H1 (cell line): ENCODE measurements at regions not wholly inside any gene's neighbourhood (a gene's known extent, or its start where the extent isn't known, plus 50 kb on each side); places are given as distances from the start of the nearest gene placed in this dataset.

Source experiments
- CTCF ChIA-PET: fragments of 300-600 bp; sonication (Branson Sonifier 250); formaldehyde crosslinking; loops from one replicate; lab custom pipeline; 2021; ENCODE audit not compliant: partially characterized antibody; lab: Charles Lee
- POLR2A ChIA-PET: fragments of 300-600 bp; sonication (Branson Sonifier 250); formaldehyde crosslinking; loops from one replicate; lab custom pipeline; 2021; ENCODE audit warnings: inconsistent platforms; ENCODE audit not compliant: partially characterized antibody; lab: Charles Lee
- DNase-seq, 2 experiments: peaks; one replicate each; pipeline versions ENCODE4 v3.0.0 to v3.0.0-alpha.2; 2010 to 2022; ENCODE audit warnings: low spot score in 2 of 2, low read depth in 1 of 2, mixed read lengths in 1 of 2
- FAIRE-seq: peaks from 2 replicates; lab custom pipeline; 2011; peaks lifted over from hg19 to GRCh38; lab: Jason Lieb, UNC
- H2AFZ ChIP-seq: 2 replicates; pipeline ENCODE4 v1.8.1; 2012; ENCODE audit warnings: low read length, inconsistent platforms
- H2AK5ac ChIP-seq: 2 replicates; pipeline ENCODE4 v1.6.1; 2013; ENCODE audit warnings: low read depth, low read length
- H2BK120ac ChIP-seq: replicated peaks from 2 replicates; pipeline ENCODE3; 2013; ENCODE audit warnings: low read depth, low read length, inconsistent platforms
- H2BK12ac ChIP-seq: 2 replicates; pipeline ENCODE4 v1.6.1; 2013; ENCODE audit warnings: low read depth, low read length
- H2BK15ac ChIP-seq: 2 replicates; pipeline ENCODE4 v1.6.1; 2013; ENCODE audit warnings: low read length
- H2BK20ac ChIP-seq: 2 replicates; pipeline ENCODE4 v1.6.1; 2013; ENCODE audit warnings: low read length
- H2BK5ac ChIP-seq: 2 replicates; pipeline ENCODE4 v1.6.1; 2013; ENCODE audit warnings: low read depth, low read length
- H3K14ac ChIP-seq: 2 replicates; pipeline ENCODE4 v1.6.1; 2013; ENCODE audit warnings: inconsistent platforms; ENCODE audit not compliant: insufficient read length
- H3K18ac ChIP-seq: 2 replicates; pipeline ENCODE4 v1.6.1; 2013; ENCODE audit warnings: low read length; ENCODE audit errors: extremely low read depth
- H3K23ac ChIP-seq: 2 replicates; pipeline ENCODE4 v1.6.1; 2013; ENCODE audit warnings: inconsistent platforms; ENCODE audit not compliant: insufficient read length
- H3K23me2 ChIP-seq: 2 replicates; pipeline ENCODE4 v1.6.1; 2013; ENCODE audit warnings: low read depth, low read length
- H3K27ac ChIP-seq: 2 replicates; pipeline ENCODE4 v1.6.1; 2011; ENCODE audit warnings: low read depth, low read length, inconsistent platforms
- H3K27me3 ChIP-seq, 4 experiments: replicated peaks in 1 of 4; 1 replicate in 1 of 4; 2 replicates in 3 of 4; pipeline versions ENCODE4 v1.6.1 to v1.8.1; 2011 to 2013; ENCODE audit warnings: low read length in 3 of 4, mild to moderate bottlenecking in 3 of 4, inconsistent platforms in 2 of 4, mixed read lengths in 2 of 4, moderate library complexity in 1 of 4; ENCODE audit not compliant: control insufficient read depth in 3 of 4, insufficient read depth in 3 of 4; ENCODE audit errors: extremely low read depth in 1 of 4
- H3K36me3 ChIP-seq, 4 experiments: 2 replicates each; pipeline versions ENCODE4 v1.6.1 to v1.8.1; 2011 to 2013; ENCODE audit warnings: mild to moderate bottlenecking in 4 of 4, low read length in 3 of 4, moderate library complexity in 2 of 4, control low read depth in 1 of 4, inconsistent platforms in 1 of 4; ENCODE audit not compliant: insufficient read depth in 4 of 4, control insufficient read depth in 2 of 4
- H3K4ac ChIP-seq: replicated peaks from 2 replicates; pipeline ENCODE3; 2013; ENCODE audit warnings: low read length, low read depth, mixed read lengths, inconsistent platforms; ENCODE audit not compliant: insufficient read length
- H3K4me1 ChIP-seq, 4 experiments: replicated peaks in 1 of 4; 1 replicate in 1 of 4; 2 replicates in 3 of 4; pipeline versions ENCODE4 v1.6.1 to v1.8.1; 2011 to 2013; ENCODE audit warnings: low read length in 3 of 4, inconsistent platforms in 2 of 4, mixed read lengths in 1 of 4; ENCODE audit not compliant: insufficient read depth in 4 of 4, control insufficient read depth in 3 of 4
- H3K4me2 ChIP-seq, 2 experiments: 2 replicates each; pipeline versions ENCODE4 v1.6.1 to v1.8.1; 2011 to 2013; ENCODE audit warnings: low read depth in 2 of 2, low read length in 2 of 2, control low read depth in 1 of 2, inconsistent platforms in 1 of 2, mild to moderate bottlenecking in 1 of 2; ENCODE audit not compliant: insufficient read depth in 1 of 2
- H3K4me3 ChIP-seq, 4 experiments: fragments of 200-600, 300-600 bp in 1 of 4; sonication (generic), shearing (Covaris generic), sonication (Bioruptor Twin) in 1 of 4; 2 replicates each; pipeline versions ENCODE4 v1.5.1 to v1.8.1; 2011 to 2016; ENCODE audit warnings: low read length in 4 of 4, low read depth in 3 of 4, control low read depth in 2 of 4, inconsistent platforms in 2 of 4, mild to moderate bottlenecking in 2 of 4, mixed read lengths in 1 of 4, moderate library complexity in 1 of 4; ENCODE audit not compliant: insufficient read depth in 2 of 4; ENCODE audit errors: extremely low read depth in 1 of 4
- H3K56ac ChIP-seq: replicated peaks from 2 replicates; pipeline ENCODE3; 2013; ENCODE audit warnings: low read depth, mild to moderate bottlenecking, mixed read lengths, low read length, inconsistent platforms; ENCODE audit not compliant: insufficient read length
- H3K79me1 ChIP-seq: 2 replicates; pipeline ENCODE4 v1.6.1; 2013; ENCODE audit warnings: low read depth, low read length, control low read depth
- H3K79me2 ChIP-seq, 2 experiments: 2 replicates each; pipeline versions ENCODE4 v1.6.1 to v1.8.1; 2012 to 2013; ENCODE audit warnings: low read length in 2 of 2, mild to moderate bottlenecking in 2 of 2, inconsistent platforms in 1 of 2; ENCODE audit not compliant: insufficient read depth in 2 of 2, control insufficient read depth in 1 of 2
- H3K9ac ChIP-seq, 4 experiments: replicated peaks in 1 of 4; 1 replicate in 1 of 4; 2 replicates in 3 of 4; pipeline versions ENCODE4 v1.6.1 to v1.8.1; 2011 to 2013; ENCODE audit warnings: low read depth in 3 of 4, low read length in 3 of 4, control low read depth in 2 of 4, mild to moderate bottlenecking in 2 of 4, moderate library complexity in 2 of 4, inconsistent platforms in 1 of 4; ENCODE audit errors: extremely low read depth in 1 of 4
- H3K9me3 ChIP-seq, 2 experiments: 2 replicates each; pipeline versions ENCODE4 v1.6.1 to v1.8.1; 2012 to 2013; ENCODE audit warnings: mild to moderate bottlenecking in 2 of 2, moderate library complexity in 2 of 2, control low read depth in 1 of 2, inconsistent platforms in 1 of 2, low read depth in 1 of 2, low read length in 1 of 2, mixed read lengths in 1 of 2; ENCODE audit not compliant: insufficient read depth in 2 of 2
- H4K20me1 ChIP-seq, 2 experiments: replicated peaks in 1 of 2; 2 replicates each; pipeline versions ENCODE3 to v1.8.1; 2011 to 2013; ENCODE audit warnings: inconsistent platforms in 2 of 2, low read length in 2 of 2, mild to moderate bottlenecking in 1 of 2; ENCODE audit not compliant: insufficient read depth in 2 of 2, control insufficient read depth in 1 of 2
- H4K5ac ChIP-seq: 2 replicates; pipeline ENCODE4 v1.6.1; 2013; ENCODE audit warnings: low read length, low read depth, mixed read lengths, inconsistent platforms; ENCODE audit not compliant: insufficient read length
- H4K8ac ChIP-seq: 2 replicates; pipeline ENCODE4 v1.8.0; 2013; ENCODE audit warnings: mild to moderate bottlenecking, moderate library complexity, low read length, inconsistent platforms; ENCODE audit not compliant: insufficient read depth; ENCODE audit errors: extremely low read depth
- H4K91ac ChIP-seq: replicated peaks from 2 replicates; pipeline ENCODE3; 2013; ENCODE audit warnings: low read length, mixed read lengths, inconsistent platforms; ENCODE audit not compliant: insufficient read length
- ASH2L ChIP-seq: fragments of 200-600, 300-600 bp; sonication (generic); IDR thresholded peaks from one replicate; pipeline ENCODE4 v1.7.1; 2017; ENCODE audit warnings: low read length
- CBX5 ChIP-seq: fragments of 300-800, 300-1000 bp; sonication (generic); IDR thresholded peaks from 2 replicates; pipeline ENCODE4 v1.7.1; 2016; ENCODE audit warnings: antibody characterized with exemption, low read length, low read depth
- EP300 ChIP-seq, 2 experiments: IDR thresholded peaks; 1 replicate in 1 of 2; 2 replicates in 1 of 2; pipeline ENCODE4 v1.6.1; 2011 to 2012; ENCODE audit warnings: low read depth in 2 of 2, low read length in 2 of 2, mild to moderate bottlenecking in 2 of 2, borderline replicate concordance in 1 of 2, inconsistent platforms in 1 of 2, moderate library complexity in 1 of 2
- EZH2 ChIP-seq: fragments of 200-600 bp; sonication (generic); IDR thresholded peaks from 2 replicates; pipeline ENCODE4 v1.7.1; 2012; ENCODE audit warnings: low read depth, mild to moderate bottlenecking, moderate library complexity, low read length, inconsistent platforms; ENCODE audit not compliant: severe bottlenecking
- JUND ChIP-seq: IDR thresholded peaks from 2 replicates; pipeline ENCODE4 v1.6.1; 2011; ENCODE audit warnings: mild to moderate bottlenecking, improper control_type of control experiment, low read length
- POLR2AphosphoS5 ChIP-seq: IDR thresholded peaks from 2 replicates; pipeline ENCODE4 v1.6.1; 2011; ENCODE audit warnings: low read depth, low read length
- SRF ChIP-seq: IDR thresholded peaks from 2 replicates; pipeline ENCODE4 v1.6.1; 2011; ENCODE audit warnings: mild to moderate bottlenecking, low read depth, low read length, moderate library complexity
- USF2 ChIP-seq: IDR thresholded peaks from 2 replicates; pipeline ENCODE4 v1.6.1; 2011; ENCODE audit warnings: low read length, improper control_type of control experiment
- WGBS, 2 experiments: shearing (Covaris generic) in 1 of 2; methylation state at CpG; one replicate each; pipeline versions ENCODE4 v1.1.6 to v1.1.7; 2013 to 2015; ENCODE audit warnings: low lambda C conversion rate in 2 of 2, mixed read lengths in 2 of 2, inconsistent platforms in 1 of 2, low coverage in 1 of 2, missing lambda C conversion rate in 1 of 2; ENCODE audit not compliant: insufficient replicate concordance in 2 of 2, insufficient coverage in 1 of 2, insufficient read length in 1 of 2; ENCODE audit errors: extremely low coverage in 1 of 2, missing lambda C conversion rate in 1 of 2; 5-methylcytosine and 5-hydroxymethylcytosine counted together
- TF ChIP-seq, protein P1 (sequence below), 3 experiments: IDR thresholded peaks; 1 replicate in 2 of 3; 2 replicates in 1 of 3; pipeline versions ENCODE4 v1.5.1 to v1.6.1; 2011; ENCODE audit warnings: low read length in 3 of 3, mild to moderate bottlenecking in 3 of 3, inconsistent platforms in 2 of 3, low read depth in 1 of 3, moderate library complexity in 1 of 3; ENCODE audit not compliant: insufficient read depth in 1 of 3; ENCODE audit errors: control extremely low read depth in 1 of 3

GRCh38 chr13:107461751-107462150, 753.6 kb downstream of the LIG4 start:
- no peak overlapping the region for H2BK5ac ChIP-seq
- no peaks in the 10 kb centered on the region for H3K9me3 ChIP-seq
- no peaks in the 10 kb centered on the region for H4K20me1 ChIP-seq
- no peak overlapping the region for H3K4me3 ChIP-seq
- no peak overlapping the region for H2BK15ac ChIP-seq
- H3K23ac ChIP-seq, result no peak overlapping the region
- no peaks in the 10 kb centered on the region for H3K79me1 ChIP-seq
- H4K8ac ChIP-seq, result no peak overlapping the region
- no peaks in the 10 kb centered on the region for H3K79me2 ChIP-seq
- peaks cover 0 to 8% (median 0%) of the 10 kb centered on the region in 4 experiments; a peak in 2 of 7 replicates for H3K4me1 ChIP-seq
- TF ChIP-seq USF2, result no peak
- no peak for TF ChIP-seq POLR2AphosphoS5
- no peak for TF ChIP-seq JUND
- TF ChIP-seq EP300 (IDR thresholded peaks at IDR 0.05; ENCODE audit: borderline replicate concordance in 1 of 2, low read depth in 2 of 2, low read length in 2 of 2), result no peak
- no peak for TF ChIP-seq EZH2
- TF ChIP-seq SRF, result no peak
- no peak for TF ChIP-seq CBX5
- TF ChIP-seq, protein P1, sequence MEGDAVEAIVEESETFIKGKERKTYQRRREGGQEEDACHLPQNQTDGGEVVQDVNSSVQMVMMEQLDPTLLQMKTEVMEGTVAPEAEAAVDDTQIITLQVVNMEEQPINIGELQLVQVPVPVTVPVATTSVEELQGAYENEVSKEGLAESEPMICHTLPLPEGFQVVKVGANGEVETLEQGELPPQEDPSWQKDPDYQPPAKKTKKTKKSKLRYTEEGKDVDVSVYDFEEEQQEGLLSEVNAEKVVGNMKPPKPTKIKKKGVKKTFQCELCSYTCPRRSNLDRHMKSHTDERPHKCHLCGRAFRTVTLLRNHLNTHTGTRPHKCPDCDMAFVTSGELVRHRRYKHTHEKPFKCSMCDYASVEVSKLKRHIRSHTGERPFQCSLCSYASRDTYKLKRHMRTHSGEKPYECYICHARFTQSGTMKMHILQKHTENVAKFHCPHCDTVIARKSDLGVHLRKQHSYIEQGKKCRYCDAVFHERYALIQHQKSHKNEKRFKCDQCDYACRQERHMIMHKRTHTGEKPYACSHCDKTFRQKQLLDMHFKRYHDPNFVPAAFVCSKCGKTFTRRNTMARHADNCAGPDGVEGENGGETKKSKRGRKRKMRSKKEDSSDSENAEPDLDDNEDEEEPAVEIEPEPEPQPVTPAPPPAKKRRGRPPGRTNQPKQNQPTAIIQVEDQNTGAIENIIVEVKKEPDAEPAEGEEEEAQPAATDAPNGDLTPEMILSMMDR (IDR thresholded peaks at IDR 0.05; ENCODE audit: control extremely low read depth in 1 of 3, insufficient read depth in 1 of 3, low read depth in 1 of 3, low read length in 3 of 3), result no peak
- no peak for TF ChIP-seq ASH2L
- H4K91ac ChIP-seq, result no peak overlapping the region
- no peak overlapping the region for H2AK5ac ChIP-seq
- H2BK20ac ChIP-seq, result no peak overlapping the region
- H3K56ac ChIP-seq, result no peak overlapping the region
- no peak overlapping the region for H2AFZ ChIP-seq
- no peak overlapping the region for H3K4me2 ChIP-seq
- H3K27ac ChIP-seq, result no peak overlapping the region
- no peaks in the 10 kb centered on the region for H3K23me2 ChIP-seq
- CTCF ChIA-PET, result no interaction called here
- no peak overlapping the region for H2BK120ac ChIP-seq
- FAIRE-seq (no peak), DNase-seq (no peak)
- H3K4ac ChIP-seq, result no peak overlapping the region
- H3K9ac ChIP-seq, result no peak overlapping the region
- H3K36me3 ChIP-seq, result no peaks in the 10 kb centered on the region
- H3K18ac ChIP-seq, result no peak overlapping the region
- POLR2A ChIA-PET, result no interaction called here
- WGBS, 2 experiments, result 59% methylated on average over 1 of the region's 1 CpG; no CpG with 5 or more reads in 1 of the 2 experiments
- H4K5ac ChIP-seq, result no peak overlapping the region
- no peaks in the 10 kb centered on the region for H3K27me3 ChIP-seq
- H3K14ac ChIP-seq, result no peak overlapping the region
- no peak overlapping the region for H2BK12ac ChIP-seq
